Breast epithelium (tissue), 3 donors: ENCODE measurements at regions not wholly inside any gene's neighbourhood (a gene's known extent, or its start where the extent isn't known, plus 50 kb on each side); places are given as distances from the start of the nearest gene placed in this dataset.

Experiments
- CTCF ChIP-seq, 3 donors: fragments of 450-650 bp; IDR thresholded peaks; one replicate each; pipeline ENCODE4 v1.5.1; 2016 to 2017; ENCODE audit warnings: antibody characterized with exemption in 3 of 3, mild to moderate bottlenecking in 3 of 3, moderate library complexity in 3 of 3
- POLR2A ChIP-seq: fragments of 450-650 bp; IDR thresholded peaks from one replicate; pipeline ENCODE4 v1.6.1; 2016; ENCODE audit warnings: antibody characterized with exemption, mild to moderate bottlenecking, moderate library complexity
- POLR2AphosphoS5 ChIP-seq, 3 donors: sonication (generic); formaldehyde crosslinking; IDR thresholded peaks; one replicate each; pipeline ENCODE4 v1.6.1; 2017; ENCODE audit warnings: antibody characterized with exemption in 3 of 3

DNA sequence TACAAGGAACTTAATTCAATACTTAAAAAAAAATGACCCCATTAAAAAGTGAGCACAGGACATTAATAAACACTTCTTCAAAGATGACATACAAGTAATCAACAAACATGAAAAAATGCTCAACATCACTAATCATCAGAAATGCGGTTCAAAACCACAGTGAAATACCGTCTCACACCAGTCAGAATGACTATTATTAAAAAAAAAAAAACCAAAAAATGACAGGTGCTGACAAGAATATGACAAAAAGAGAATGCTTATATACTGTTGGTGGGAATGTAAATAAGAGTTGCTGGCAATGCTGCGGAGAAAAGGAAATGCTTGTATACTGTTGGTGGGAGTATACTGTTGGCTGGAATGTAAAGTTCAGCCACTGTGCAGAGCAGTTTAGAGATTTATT is 358.3 kb upstream of the CBLB start:
- TF ChIP-seq CTCF (IDR thresholded peaks at IDR 0.05) (no peak), POLR2AphosphoS5 (IDR thresholded peaks at IDR 0.05) (no peak), POLR2A (no peak)
